Fibroblast of lung (primary cell): ENCODE measurements at regions not wholly inside any gene's neighbourhood (a gene's known extent, or its start where the extent isn't known, plus 50 kb on each side); places are given as distances from the start of the nearest gene placed in this dataset.

Source experiments
- EZH2 ChIP-seq: IDR thresholded peaks from 2 replicates; pipeline ENCODE4 v1.5.1; 2012; ENCODE audit warnings: low read length, control low read depth, mild to moderate bottlenecking; ENCODE audit errors: missing control alignments
- TF ChIP-seq, protein P1 (sequence below), 2 donors: IDR thresholded peaks in 1 of 2; conservative IDR thresholded peaks in 1 of 2; 1 replicate in 1 of 2; 2 replicates in 1 of 2; pipeline ENCODE4 v1.5.1; 2011 to 2012; ENCODE audit warnings: low read length in 2 of 2, control low read depth in 1 of 2, inconsistent platforms in 1 of 2, low read depth in 1 of 2, mild to moderate bottlenecking in 1 of 2

DNA sequence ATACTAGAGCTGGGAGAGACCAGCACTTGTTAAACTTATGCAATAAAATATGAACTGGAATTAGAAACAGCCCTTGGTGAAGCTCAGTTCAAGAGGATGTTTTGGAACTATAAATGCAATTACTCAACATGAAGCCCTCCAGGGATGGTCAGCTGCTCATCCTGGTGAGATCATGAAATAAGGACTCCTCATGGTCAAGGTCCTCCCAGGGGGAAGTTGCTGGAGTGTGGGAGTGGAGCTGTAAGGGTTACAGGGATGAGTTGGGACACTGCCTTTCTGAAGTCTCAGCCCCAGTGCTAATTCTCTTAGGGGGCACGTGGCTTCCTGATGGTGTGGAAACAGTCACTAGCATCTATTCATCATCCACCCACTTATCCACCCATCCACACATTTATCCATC lies 301.7 kb upstream of the SFSWAP start:
- TF ChIP-seq, protein P1, sequence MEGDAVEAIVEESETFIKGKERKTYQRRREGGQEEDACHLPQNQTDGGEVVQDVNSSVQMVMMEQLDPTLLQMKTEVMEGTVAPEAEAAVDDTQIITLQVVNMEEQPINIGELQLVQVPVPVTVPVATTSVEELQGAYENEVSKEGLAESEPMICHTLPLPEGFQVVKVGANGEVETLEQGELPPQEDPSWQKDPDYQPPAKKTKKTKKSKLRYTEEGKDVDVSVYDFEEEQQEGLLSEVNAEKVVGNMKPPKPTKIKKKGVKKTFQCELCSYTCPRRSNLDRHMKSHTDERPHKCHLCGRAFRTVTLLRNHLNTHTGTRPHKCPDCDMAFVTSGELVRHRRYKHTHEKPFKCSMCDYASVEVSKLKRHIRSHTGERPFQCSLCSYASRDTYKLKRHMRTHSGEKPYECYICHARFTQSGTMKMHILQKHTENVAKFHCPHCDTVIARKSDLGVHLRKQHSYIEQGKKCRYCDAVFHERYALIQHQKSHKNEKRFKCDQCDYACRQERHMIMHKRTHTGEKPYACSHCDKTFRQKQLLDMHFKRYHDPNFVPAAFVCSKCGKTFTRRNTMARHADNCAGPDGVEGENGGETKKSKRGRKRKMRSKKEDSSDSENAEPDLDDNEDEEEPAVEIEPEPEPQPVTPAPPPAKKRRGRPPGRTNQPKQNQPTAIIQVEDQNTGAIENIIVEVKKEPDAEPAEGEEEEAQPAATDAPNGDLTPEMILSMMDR (conservative IDR thresholded peaks at IDR 0.05 in 1 of 2, IDR thresholded peaks at IDR 0.05 in 1 of 2; ENCODE audit: low read depth in 1 of 2, low read length in 2 of 2): no peak
- no peak for TF ChIP-seq EZH2
